AG09319 (cell line): ENCODE measurements at regions not wholly inside any gene's neighbourhood (a gene's known extent, or its start where the extent isn't known, plus 50 kb on each side); places are given as distances from the start of the nearest gene placed in this dataset.
"Not testable (repeated sequence)": the region's sequence is repeated elsewhere in the genome, so short reads cannot be mapped to it uniquely, and the experiment has no call there.

Experiments used
- DNase-seq: peaks from one replicate; pipeline ENCODE4 v3.0.0-alpha.2; 2010; ENCODE audit warnings: low read depth; ENCODE audit errors: extremely low read depth
- CTCF ChIP-seq: IDR thresholded peaks from 2 replicates; pipeline ENCODE4 v1.5.1; 2011; ENCODE audit warnings: low read depth, mild to moderate bottlenecking, inconsistent platforms, low read length, moderate library complexity

GRCh38 chr2:173523497-173523896, 168.8 kb downstream of the CDCA7 start:
- no peak for TF ChIP-seq CTCF
- no peak for DNase-seq

GRCh38 chr2:173524256-173524955, 169.7 kb downstream of the CDCA7 start:
- TF ChIP-seq CTCF = no peak

GRCh38 chr2:173532732-173533531, 178.3 kb downstream of the CDCA7 start:
- not testable (repeated sequence) for DNase-seq

More at GRCh38 chr2:173524256-173524955, 169.7 kb downstream of the CDCA7 start:
- DNase-seq = no peak

- no peak for TF ChIP-seq CTCF
- no peak for DNase-seq
Measured at GRCh38 chr2:173537694-173538093, 183.0 kb downstream of the CDCA7 start.

GRCh38 chr2:173539615-173540014, 184.9 kb downstream of the CDCA7 start:
- no peak for DNase-seq
- no peak for TF ChIP-seq CTCF

- no peak for DNase-seq
- no peak for TF ChIP-seq CTCF
Measured at GRCh38 chr2:173544641-173545363, 190.1 kb downstream of the CDCA7 start.

GRCh38 chr2:173545364-173545763, 190.7 kb downstream of the CDCA7 start:
- DNase-seq = no peak
- TF ChIP-seq CTCF = no peak
